GM12878 (cell line): ENCODE measurements at regions not wholly inside any gene's neighbourhood (a gene's known extent, or its start where the extent isn't known, plus 50 kb on each side); places are given as distances from the start of the nearest gene placed in this dataset.

Experiments
- ATAC-seq: fragments of 200-7000 bp; cut with Tn5 transposase; 3 replicates; pipeline ENCODE4 v1.9.1; 2020; ENCODE audit warnings: mild to moderate bottlenecking, moderate library complexity
- BruUV-seq: library from RNA; stranded (reverse); fragments of 400-500 nt; replicated peaks from 2 replicates; lab custom pipeline; 2021; lab: Mats Ljungman, UMichigan
- CTCF ChIA-PET: fragments of 300-600 bp; sonication (Branson Sonifier 250); formaldehyde crosslinking; extraction: SDS; loops from one replicate; lab custom pipeline; 2021; ENCODE audit warnings: inconsistent platforms; lab: Yijun Ruan, JAX
- POLR2A ChIA-PET: fragments of 350-600 bp; formaldehyde crosslinking; extraction: SDS; loops from one replicate; lab custom pipeline; 2021; ENCODE audit warnings: inconsistent platforms; lab: Charles Lee
- RAD21 ChIA-PET: fragments of 300-600 bp; sonication (Branson Sonifier 250); formaldehyde crosslinking; loops from one replicate; lab custom pipeline; 2023; ENCODE audit warnings: antibody characterized with exemption; ENCODE audit not compliant: unreplicated experiment; lab: Charles Lee
- SMC1A ChIA-PET: fragments of 300-600 bp; sonication (Branson Sonifier 250); formaldehyde crosslinking; loops from one replicate; lab custom pipeline; 2023; ENCODE audit not compliant: unreplicated experiment, uncharacterized antibody; lab: Charles Lee
- DNase-seq: peaks from one replicate; pipeline ENCODE4 v3.0.0-alpha.2; 2011; ENCODE audit warnings: low read depth, low spot score
- FAIRE-seq: peaks from 3 replicates; lab custom pipeline; 2011; peaks lifted over from hg19 to GRCh38; lab: Jason Lieb, UNC
- H2AFZ ChIP-seq: 2 replicates; pipeline ENCODE4 v1.6.0; 2011; ENCODE audit warnings: low read depth, low read length, control low read depth; ENCODE audit not compliant: control insufficient read depth
- H3K27ac ChIP-seq: 2 replicates; pipeline ENCODE4 v1.5.1; 2011; ENCODE audit warnings: control low read depth; ENCODE audit not compliant: control insufficient read depth, insufficient read depth
- H3K27me3 ChIP-seq, 2 experiments: replicated peaks in 1 of 2; 2 replicates each; pipeline versions ENCODE4 v1.6.0 to v1.6.1; 2011; ENCODE audit warnings: low read length in 1 of 2; ENCODE audit not compliant: control insufficient read depth in 2 of 2, insufficient read depth in 2 of 2
- H3K36me3 ChIP-seq, 2 experiments: 2 replicates each; pipeline ENCODE4 v1.5.1; 2011; ENCODE audit warnings: low read length in 1 of 2; ENCODE audit not compliant: control insufficient read depth in 2 of 2, insufficient read depth in 2 of 2
- H3K4me1 ChIP-seq: 2 replicates; pipeline ENCODE4 v1.6.1; 2011; ENCODE audit warnings: mild to moderate bottlenecking, low read length, moderate library complexity, mixed read lengths; ENCODE audit not compliant: control insufficient read depth, insufficient read depth
- H3K4me2 ChIP-seq: 2 replicates; pipeline ENCODE4 v1.6.0; 2011; ENCODE audit warnings: control low read depth; ENCODE audit not compliant: control insufficient read depth, insufficient read depth
- H3K4me3 ChIP-seq: fragments of 200-600 bp; sonication (generic); 2 replicates; pipeline ENCODE4 v1.5.1; 2016
- H3K79me2 ChIP-seq: 2 replicates; pipeline ENCODE4 v1.6.0; 2011; ENCODE audit warnings: low read length; ENCODE audit not compliant: control insufficient read depth, insufficient read depth
- H3K9ac ChIP-seq: 2 replicates; pipeline ENCODE4 v1.8.0; 2011; ENCODE audit warnings: low read length, control low read depth, mixed read lengths; ENCODE audit not compliant: control insufficient read depth, insufficient read depth
- H3K9me3 ChIP-seq: replicated peaks from 3 replicates; pipeline ENCODE4 v1.5.1; 2011; ENCODE audit warnings: mild to moderate bottlenecking, low read length; ENCODE audit not compliant: control insufficient read depth, insufficient read depth
- H4K20me1 ChIP-seq: 2 replicates; pipeline ENCODE4 v1.6.0; 2011; ENCODE audit not compliant: control insufficient read depth, insufficient read depth
- CHD4 ChIP-seq: fragments of 200-600 bp; sonication (generic); IDR thresholded peaks from 2 replicates; pipeline ENCODE4 v1.6.1; 2016; ENCODE audit warnings: mild to moderate bottlenecking
- CREM ChIP-seq: IDR thresholded peaks from 2 replicates; pipeline ENCODE4 v1.6.1; 2014; ENCODE audit warnings: antibody characterized with exemption, low read depth
- JUNB ChIP-seq: IDR thresholded peaks from 2 replicates; pipeline ENCODE4 v1.6.1; 2016; ENCODE audit warnings: antibody characterized with exemption, mild to moderate bottlenecking
- SIX5 ChIP-seq: IDR thresholded peaks from 2 replicates; pipeline ENCODE4 v1.6.1; 2011; ENCODE audit warnings: mild to moderate bottlenecking, low read depth, low read length, moderate library complexity; ENCODE audit not compliant: severe bottlenecking
- SMAD5 ChIP-seq: IDR thresholded peaks from 2 replicates; pipeline ENCODE4 v1.6.1; 2016; ENCODE audit warnings: antibody characterized with exemption, low read depth
- YBX1 ChIP-seq: fragments of 450-650 bp; IDR thresholded peaks from 2 replicates; pipeline ENCODE4 v1.6.1; 2016; ENCODE audit warnings: antibody characterized with exemption
- in situ Hi-C: fragments of 300-500 bp; cut with MboI; formaldehyde crosslinking; loops from 9 replicates; pipeline ENCODE4 v1.14.3; 2018; ENCODE audit warnings: mixed read lengths
- intact Hi-C: fragments of 100-400 bp; cut with micrococcal nuclease; formaldehyde crosslinking; loops from one replicate; pipeline ENCODE4 v1.14.2; 2022; ENCODE audit not compliant: unreplicated experiment
- TF ChIP-seq, protein P1 (sequence below): fragments of 450-650 bp; IDR thresholded peaks from 2 replicates; pipeline ENCODE4 v1.6.1; 2018; ENCODE audit warnings: borderline replicate concordance, mild to moderate bottlenecking; ENCODE audit not compliant: partially characterized antibody
- TF ChIP-seq, protein P2 (sequence below): fragments of 450-650 bp; formaldehyde crosslinking; IDR thresholded peaks from 2 replicates; pipeline ENCODE4 v1.4.0; 2022; ENCODE audit warnings: mild to moderate bottlenecking, moderate library complexity

DNA sequence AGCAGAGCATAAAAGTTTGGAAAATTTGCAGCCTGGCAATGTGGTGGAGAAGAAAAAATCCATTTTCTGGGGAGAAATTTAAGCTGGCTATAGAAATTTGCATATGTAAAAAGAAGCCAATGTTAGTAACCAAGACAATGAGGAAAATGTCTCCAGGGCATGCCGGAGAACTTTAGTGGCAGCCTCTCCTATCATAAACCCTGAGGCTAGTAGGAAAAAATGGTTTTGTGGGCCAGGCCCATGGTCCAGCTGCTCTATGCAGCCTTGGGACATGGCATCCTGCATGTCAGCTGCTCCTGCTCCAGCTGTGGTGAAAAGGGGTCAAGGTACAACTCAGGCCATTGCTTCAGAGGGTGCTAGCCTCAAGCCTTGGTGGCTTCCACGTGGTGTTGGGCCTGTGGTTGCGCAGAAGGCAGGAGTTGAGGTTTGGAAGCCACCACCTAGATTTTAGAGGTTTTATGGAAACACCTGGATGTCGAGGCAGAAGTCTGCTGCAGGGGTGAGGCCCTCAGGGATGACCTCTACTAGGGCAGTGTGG, 101.8 kb upstream of the SYNCRIP start (continued):
- no peak for TF ChIP-seq CREM
- TF ChIP-seq, protein P1, sequence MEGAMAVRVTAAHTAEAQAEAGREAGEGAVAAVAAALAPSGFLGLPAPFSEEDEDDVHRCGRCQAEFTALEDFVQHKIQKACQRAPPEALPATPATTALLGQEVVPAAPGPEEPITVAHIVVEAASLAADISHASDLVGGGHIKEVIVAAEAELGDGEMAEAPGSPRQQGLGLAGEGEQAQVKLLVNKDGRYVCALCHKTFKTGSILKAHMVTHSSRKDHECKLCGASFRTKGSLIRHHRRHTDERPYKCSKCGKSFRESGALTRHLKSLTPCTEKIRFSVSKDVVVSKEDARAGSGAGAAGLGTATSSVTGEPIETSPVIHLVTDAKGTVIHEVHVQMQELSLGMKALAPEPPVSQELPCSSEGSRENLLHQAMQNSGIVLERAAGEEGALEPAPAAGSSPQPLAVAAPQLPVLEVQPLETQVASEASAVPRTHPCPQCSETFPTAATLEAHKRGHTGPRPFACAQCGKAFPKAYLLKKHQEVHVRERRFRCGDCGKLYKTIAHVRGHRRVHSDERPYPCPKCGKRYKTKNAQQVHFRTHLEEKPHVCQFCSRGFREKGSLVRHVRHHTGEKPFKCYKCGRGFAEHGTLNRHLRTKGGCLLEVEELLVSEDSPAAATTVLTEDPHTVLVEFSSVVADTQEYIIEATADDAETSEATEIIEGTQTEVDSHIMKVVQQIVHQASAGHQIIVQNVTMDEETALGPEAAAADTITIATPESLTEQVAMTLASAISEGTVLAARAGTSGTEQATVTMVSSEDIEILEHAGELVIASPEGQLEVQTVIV, result no peak
- no peak for TF ChIP-seq SIX5
- TF ChIP-seq, all 136 proteins: peak for 0

DNA sequence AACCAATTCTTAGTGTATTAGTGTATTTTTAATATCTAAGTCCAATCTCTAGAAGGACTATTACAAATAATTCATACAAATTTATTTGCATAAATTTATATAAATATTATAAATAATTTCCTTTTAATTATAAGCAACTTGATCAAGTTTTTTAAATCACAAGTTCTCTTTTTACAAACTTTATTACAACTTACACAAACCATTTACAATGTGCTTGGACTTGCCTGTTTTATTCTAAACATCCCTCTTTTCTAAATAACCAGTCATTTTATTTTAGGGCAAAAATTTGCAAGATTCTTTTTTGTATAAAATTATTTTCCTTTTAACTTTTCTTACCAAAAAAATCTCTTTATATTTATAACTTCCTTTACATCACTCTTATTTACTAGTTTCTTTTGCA, 83.5 kb upstream of the SYNCRIP start:
- intact Hi-C loops (no loop called here), in situ Hi-C loops (no loop called here)
- Histone ChIP-seq H3K36me3 (no peaks in the 10 kb centered on the region), H3K4me3 (no peak overlapping the region), H3K4me1 (no peaks in the 10 kb centered on the region), H4K20me1 (no peaks in the 10 kb centered on the region), H3K79me2 (no peaks in the 10 kb centered on the region), H3K27me3 (no peaks in the 10 kb centered on the region), H3K9me3 (no peaks in the 10 kb centered on the region; the same call in 2 of the 3 replicates), H3K9ac (no peak overlapping the region), H3K27ac (no peak overlapping the region), H2AFZ (no peak overlapping the region), H3K4me2 (no peak overlapping the region)
- ChIA-PET POLR2A (no interaction called here), SMC1A (no interaction called here), RAD21 (no interaction called here), CTCF (no interaction called here)
- DNase-seq, result no peak
- TF ChIP-seq SMAD5 (no peak), CHD4 (no peak), YBX1 (no peak), JUNB (no peak)
- TF ChIP-seq, protein P2, sequence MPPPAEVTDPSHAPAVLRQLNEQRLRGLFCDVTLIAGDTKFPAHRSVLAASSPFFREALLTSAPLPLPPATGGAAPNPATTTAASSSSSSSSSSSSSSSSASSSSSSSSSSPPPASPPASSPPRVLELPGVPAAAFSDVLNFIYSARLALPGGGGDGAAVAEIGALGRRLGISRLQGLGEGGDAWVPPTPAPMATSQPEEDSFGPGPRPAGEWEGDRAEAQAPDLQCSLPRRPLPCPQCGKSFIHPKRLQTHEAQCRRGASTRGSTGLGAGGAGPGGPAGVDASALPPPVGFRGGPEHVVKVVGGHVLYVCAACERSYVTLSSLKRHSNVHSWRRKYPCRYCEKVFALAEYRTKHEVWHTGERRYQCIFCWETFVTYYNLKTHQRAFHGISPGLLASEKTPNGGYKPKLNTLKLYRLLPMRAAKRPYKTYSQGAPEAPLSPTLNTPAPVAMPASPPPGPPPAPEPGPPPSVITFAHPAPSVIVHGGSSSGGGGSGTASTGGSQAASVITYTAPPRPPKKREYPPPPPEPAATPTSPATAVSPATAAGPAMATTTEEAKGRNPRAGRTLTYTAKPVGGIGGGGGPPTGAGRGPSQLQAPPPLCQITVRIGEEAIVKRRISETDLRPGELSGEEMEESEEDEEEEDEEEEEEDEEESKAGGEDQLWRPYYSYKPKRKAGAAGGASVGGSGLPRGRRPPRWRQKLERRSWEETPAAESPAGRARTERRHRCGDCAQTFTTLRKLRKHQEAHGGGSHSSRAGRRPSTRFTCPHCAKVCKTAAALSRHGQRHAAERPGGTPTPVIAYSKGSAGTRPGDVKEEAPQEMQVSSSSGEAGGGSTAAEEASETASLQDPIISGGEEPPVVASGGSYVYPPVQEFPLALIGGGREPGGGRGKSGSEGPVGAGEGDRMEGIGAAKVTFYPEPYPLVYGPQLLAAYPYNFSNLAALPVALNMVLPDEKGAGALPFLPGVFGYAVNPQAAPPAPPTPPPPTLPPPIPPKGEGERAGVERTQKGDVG (CRISPR knock-in tag), result no peak
- FAIRE-seq, result no peak
- no TSS peak for BruUV-seq
- ATAC-seq, result no peak
